CD14-positive monocyte (primary cell): ENCODE measurements at regions not wholly inside any gene's neighbourhood (a gene's known extent, or its start where the extent isn't known, plus 50 kb on each side); places are given as distances from the start of the nearest gene placed in this dataset.

ENCODE experiments used
- DNase-seq, 3 donors: peaks; one replicate each; pipeline ENCODE4 v3.0.0-alpha.2; 2011 to 2022
- H2AFZ ChIP-seq: 2 replicates; pipeline ENCODE4 v1.6.0; 2012; ENCODE audit warnings: mild to moderate bottlenecking, low read depth, low read length, inconsistent platforms; ENCODE audit not compliant: insufficient read depth, poor library complexity, severe bottlenecking
- H3K27ac ChIP-seq, 2 donors: 1 replicate in 1 of 2; 2 replicates in 1 of 2; pipeline ENCODE4 v1.5.1; 2012 to 2013; ENCODE audit warnings: low read length in 2 of 2, control low read depth in 1 of 2, inconsistent platforms in 1 of 2, low read depth in 1 of 2, mild to moderate bottlenecking in 1 of 2
- H3K27me3 ChIP-seq, 2 donors: one replicate each; pipeline versions ENCODE4 v1.6.0 to v1.6.1; 2011 to 2013; ENCODE audit warnings: low read length in 2 of 2; ENCODE audit not compliant: control insufficient read depth in 2 of 2, insufficient read depth in 2 of 2
- H3K36me3 ChIP-seq, 2 donors: replicated peaks in 1 of 2; 1 replicate in 1 of 2; 2 replicates in 1 of 2; pipeline versions ENCODE4 v1.5.1 to v1.6.1; 2012 to 2013; ENCODE audit warnings: low read length in 2 of 2, control low read depth in 1 of 2, inconsistent platforms in 1 of 2, mild to moderate bottlenecking in 1 of 2; ENCODE audit not compliant: insufficient read depth in 2 of 2, control insufficient read depth in 1 of 2
- H3K4me1 ChIP-seq, 2 donors: 1 replicate in 1 of 2; 2 replicates in 1 of 2; pipeline versions ENCODE4 v1.5.1 to v1.6.1; 2012 to 2013; ENCODE audit warnings: low read length in 2 of 2, control low read depth in 1 of 2, inconsistent platforms in 1 of 2, mild to moderate bottlenecking in 1 of 2, moderate library complexity in 1 of 2; ENCODE audit not compliant: insufficient read depth in 2 of 2, control insufficient read depth in 1 of 2
- H3K4me2 ChIP-seq: replicated peaks from 2 replicates; pipeline ENCODE3; 2012; ENCODE audit warnings: low read length, moderate library complexity, mild to moderate bottlenecking; ENCODE audit not compliant: poor library complexity, severe bottlenecking; ENCODE audit errors: extremely low read depth
- H3K4me3 ChIP-seq, 3 experiments: fragments of 200-600 bp in 1 of 3; sonication (generic) in 1 of 3; replicated peaks in 1 of 3; 1 replicate in 2 of 3; 2 replicates in 1 of 3; pipeline ENCODE4 v1.5.1; 2011 to 2013; ENCODE audit warnings: low read length in 3 of 3, mild to moderate bottlenecking in 3 of 3, control low read depth in 2 of 3, low read depth in 2 of 3, inconsistent platforms in 1 of 3, moderate library complexity in 1 of 3
- H3K79me2 ChIP-seq: 2 replicates; pipeline ENCODE4 v1.6.0; 2012; ENCODE audit warnings: mild to moderate bottlenecking, control low read depth, inconsistent platforms, low read length, moderate library complexity; ENCODE audit not compliant: insufficient read depth
- H3K9ac ChIP-seq: 2 replicates; pipeline ENCODE4 v1.6.0; 2017; ENCODE audit warnings: low read length, mild to moderate bottlenecking; ENCODE audit not compliant: insufficient read depth, poor library complexity, severe bottlenecking
- H3K9me3 ChIP-seq, 2 donors: replicated peaks in 1 of 2; 1 replicate in 1 of 2; 2 replicates in 1 of 2; pipeline versions ENCODE4 v1.5.1 to v1.6.1; 2012 to 2013; ENCODE audit warnings: low read length in 2 of 2, control low read depth in 1 of 2; ENCODE audit not compliant: control insufficient read depth in 1 of 2, insufficient read depth in 1 of 2
- H4K20me1 ChIP-seq: 2 replicates; pipeline ENCODE4 v1.6.0; 2012; ENCODE audit warnings: mild to moderate bottlenecking, low read length, control low read depth, moderate library complexity; ENCODE audit not compliant: insufficient read depth
- H3K27ac Mint-ChIP-seq, 7 donors: one replicate each; pipeline ENCODE4 v1.8.0; 2020; ENCODE audit warnings: mild to moderate bottlenecking in 7 of 7, mixed read lengths in 7 of 7, moderate library complexity in 6 of 7, inconsistent platforms in 2 of 7
- H3K27me3 Mint-ChIP-seq, 3 donors: one replicate each; pipeline ENCODE4 v1.8.0; 2021 to 2022; ENCODE audit warnings: low read depth in 3 of 3, mild to moderate bottlenecking in 3 of 3, mixed read lengths in 3 of 3, moderate library complexity in 3 of 3, inconsistent platforms in 1 of 3
- H3K36me3 Mint-ChIP-seq, 2 donors: one replicate each; pipeline ENCODE4 v1.8.0; 2020; ENCODE audit warnings: mixed read lengths in 2 of 2, inconsistent platforms in 1 of 2, mild to moderate bottlenecking in 1 of 2
- H3K4me1 Mint-ChIP-seq: one replicate; pipeline ENCODE4 v1.8.0; 2020; ENCODE audit warnings: mild to moderate bottlenecking, mixed read lengths
- H3K4me3 Mint-ChIP-seq, 2 donors: one replicate each; pipeline ENCODE4 v1.8.0; 2020; ENCODE audit warnings: mild to moderate bottlenecking in 2 of 2, mixed read lengths in 2 of 2, moderate library complexity in 1 of 2
- H3K9me3 Mint-ChIP-seq, 7 donors: one replicate each; pipeline ENCODE4 v1.8.0; 2020 to 2022; ENCODE audit warnings: mixed read lengths in 7 of 7, mild to moderate bottlenecking in 6 of 7, moderate library complexity in 6 of 7, inconsistent platforms in 2 of 7
- CTCF ChIP-seq: fragments of 200-600 bp; IDR thresholded peaks from one replicate; pipeline ENCODE4 v1.8.0; 2022; ENCODE audit warnings: antibody characterized with exemption, mild to moderate bottlenecking
- WGBS: methylation state at CpG from one replicate; pipeline ENCODE4 v1.1.5; 2013; ENCODE audit warnings: missing lambda C conversion rate; ENCODE audit not compliant: insufficient coverage; 5-methylcytosine and 5-hydroxymethylcytosine counted together
- intact Hi-C, 2 donors: fragments of 100-400 bp; cut with micrococcal nuclease; formaldehyde crosslinking; loops; one replicate each; pipeline versions ENCODE4 v1.15.0 to v1.15.1; 2023

- Histone ChIP-seq H3K27me3 (no peaks in the 10 kb centered on the region), H3K4me1 (no peaks in the 10 kb centered on the region), H4K20me1 (no peaks in the 10 kb centered on the region), H3K4me2 (no peak overlapping the region), H2AFZ (no peak overlapping the region), H3K79me2 (no peaks in the 10 kb centered on the region), H3K4me3 (no peak overlapping the region), H3K9me3 (peaks cover 0 to 12% of the 10 kb centered on the region in 2 donors), H3K36me3 (no peaks in the 10 kb centered on the region), H3K9ac (no peak overlapping the region), H3K27ac (no peak overlapping the region)
- peaks cover 0 to 2% (median 1%) of the 10 kb centered on the region in 3 donors for H3K27me3 Mint-ChIP-seq
- H3K9me3 Mint-ChIP-seq, result peaks cover 2 to 21% (median 10%) of the 10 kb centered on the region in 7 donors
- WGBS, result 90% methylated on average over 2 of the region's 4 CpGs
- H3K4me1 Mint-ChIP-seq, result no peaks in the 10 kb centered on the region
- no peaks in the 10 kb centered on the region for H3K36me3 Mint-ChIP-seq
- H3K4me3 Mint-ChIP-seq, result no peak overlapping the region
- no peak overlapping the region for H3K27ac Mint-ChIP-seq
- intact Hi-C loops, result no loop called here
- DNase-seq, result no peak
- no peak for TF ChIP-seq CTCF
Observed at GRCh38 chr15:29418178-29418577, 148.6 kb upstream of the NSMCE3 start.

- Histone ChIP-seq H3K36me3 (no peaks in the 10 kb centered on the region), H3K4me3 (no peak overlapping the region), H2AFZ (no peak overlapping the region), H3K27ac (no peak overlapping the region), H3K9me3 (no peaks in the 10 kb centered on the region), H3K9ac (no peak overlapping the region), H3K79me2 (no peaks in the 10 kb centered on the region), H3K27me3 (no peaks in the 10 kb centered on the region), H3K4me1 (peaks cover 6 to 10% of the 10 kb centered on the region in 2 donors), H4K20me1 (no peaks in the 10 kb centered on the region), H3K4me2 (no peak overlapping the region)
- no peak overlapping the region for H3K27ac Mint-ChIP-seq
- DNase-seq, result no peak
- intact Hi-C loops, result no loop called here
- TF ChIP-seq CTCF, result no peak
- peaks cover 13% of the 10 kb centered on the region for H3K4me1 Mint-ChIP-seq
- H3K36me3 Mint-ChIP-seq, result no peaks in the 10 kb centered on the region
- no CpG with 5 or more reads among the region's 3 CpGs for WGBS
- H3K9me3 Mint-ChIP-seq, result peaks cover 0 to 11% (median 4%) of the 10 kb centered on the region in 7 donors
- H3K4me3 Mint-ChIP-seq, result no peak overlapping the region
- H3K27me3 Mint-ChIP-seq, result peaks cover 0 to 4% (median 0%) of the 10 kb centered on the region in 3 donors
Observed at GRCh38 chr15:29411299-29411698, 141.7 kb upstream of the NSMCE3 start.
